Lower leg skin (tissue), 3 donors: ENCODE measurements at regions not wholly inside any gene's neighbourhood (a gene's known extent, or its start where the extent isn't known, plus 50 kb on each side); places are given as distances from the start of the nearest gene placed in this dataset.

Experiments used
- CTCF ChIP-seq, 3 donors: fragments of 450-650 bp; IDR thresholded peaks; one replicate each; pipeline ENCODE4 v1.5.1; 2016; ENCODE audit warnings: antibody characterized with exemption in 3 of 3, mild to moderate bottlenecking in 3 of 3, moderate library complexity in 2 of 3
- POLR2A ChIP-seq, 2 donors: fragments of 450-650 bp; IDR thresholded peaks; one replicate each; pipeline ENCODE4 v1.6.1; 2016 to 2017; ENCODE audit warnings: antibody characterized with exemption in 2 of 2, mild to moderate bottlenecking in 1 of 2, moderate library complexity in 1 of 2

GRCh38 chr3:177286034-177286433 is 88.8 kb upstream of the TBL1XR1 start:
- TF ChIP-seq POLR2A (IDR thresholded peaks at IDR 0.05) (no peak), CTCF (IDR thresholded peaks at IDR 0.05) (no peak)
